8988T (cell line): ENCODE measurements at regions not wholly inside any gene's neighbourhood (a gene's known extent, or its start where the extent isn't known, plus 50 kb on each side); places are given as distances from the start of the nearest gene placed in this dataset.

Source experiments
- DNase-seq: peaks from one replicate; pipeline ENCODE4 v3.0.0; 2011

DNA sequence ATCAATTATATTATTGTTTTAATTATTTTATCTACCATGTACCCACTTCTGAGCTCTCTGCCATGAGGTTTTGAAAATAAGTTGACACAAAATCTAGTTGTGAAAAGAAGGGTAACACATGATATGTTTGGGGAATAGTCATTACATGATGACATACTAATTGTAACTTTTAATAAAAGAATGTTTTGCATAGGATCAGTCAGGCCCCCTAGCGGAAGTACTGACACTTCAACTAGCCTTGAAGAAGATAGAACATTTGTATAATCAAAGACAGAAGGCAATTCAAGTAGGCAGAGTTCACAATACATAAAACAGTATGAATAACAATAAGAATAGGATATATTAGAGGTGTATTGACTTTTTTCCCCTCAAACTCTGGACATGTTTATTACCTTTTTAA, 1191.0 kb upstream of the AGA start:
- no peak for DNase-seq

DNA sequence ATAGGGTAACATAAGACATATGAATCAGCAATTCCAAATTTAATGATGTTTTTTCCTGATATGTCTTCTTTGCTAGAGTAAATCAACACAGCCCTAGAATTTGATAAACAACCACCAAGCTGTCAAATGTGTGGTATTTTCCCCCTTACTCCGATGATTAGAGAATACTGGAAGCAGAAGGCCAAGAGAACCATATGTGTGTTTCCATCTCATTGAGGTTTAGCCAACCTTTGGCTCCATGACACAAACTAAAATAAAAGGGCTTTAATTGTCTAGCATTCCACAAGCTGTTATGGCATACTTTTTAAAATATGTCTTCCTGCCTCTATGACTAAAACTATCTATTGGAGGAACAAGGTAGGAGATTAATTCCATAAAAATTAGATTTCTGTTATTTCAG, 1222.4 kb upstream of the AGA start:
- no peak for DNase-seq

- DNase-seq: no peak
These were observed 1223.7 kb upstream of the AGA start for GRCh38 chr4:178665916-178666315.

DNA sequence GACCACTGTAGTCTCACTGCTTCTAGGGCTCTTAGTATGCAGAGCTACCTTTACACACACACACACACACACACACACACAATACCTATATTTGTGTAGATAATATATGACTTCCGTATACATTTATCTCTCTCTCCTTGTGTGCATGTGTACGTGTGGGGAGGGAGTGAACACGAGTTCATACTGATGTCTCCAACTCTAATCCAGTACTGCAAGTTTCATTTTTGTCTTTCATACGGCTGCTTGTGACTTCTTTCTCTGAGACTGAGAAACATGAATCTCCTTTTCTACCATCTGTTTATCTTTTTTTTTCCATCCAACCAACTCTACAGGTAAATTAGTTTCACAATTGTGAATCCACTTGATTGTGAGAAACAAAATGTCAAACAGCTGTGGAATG, 1229.5 kb upstream of the AGA start:
- no peak for DNase-seq

GRCh38 chr4:178672512-178672911, 1230.3 kb upstream of the AGA start:
- no peak for DNase-seq

- no peak for DNase-seq
These were observed 1239.6 kb upstream of the AGA start for GRCh38 chr4:178681871-178682270.

DNA sequence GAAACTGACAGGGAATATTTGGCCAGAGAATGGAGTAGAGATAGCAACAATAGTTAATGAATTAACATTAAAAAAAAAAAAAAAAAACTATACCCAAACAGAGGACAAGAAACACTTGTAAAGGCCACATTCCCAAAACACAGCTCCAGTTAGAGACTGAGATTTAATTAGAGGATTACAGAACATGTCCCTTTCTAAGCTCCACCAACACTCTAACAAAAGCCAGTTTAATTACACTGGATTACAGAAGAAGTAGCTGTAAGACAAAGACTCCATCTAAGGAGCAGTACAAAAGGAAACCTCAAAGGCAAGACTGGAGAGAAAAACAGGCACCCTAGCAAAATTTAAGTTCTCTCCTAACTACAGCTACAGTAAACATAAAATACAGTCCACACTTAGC, 1247.7 kb upstream of the AGA start:
- DNase-seq: no peak

GRCh38 chr4:178693816-178694215, 1251.6 kb upstream of the AGA start:
- DNase-seq: no peak

GRCh38 chr4:178696515-178696914, 1254.3 kb upstream of the AGA start:
- no peak for DNase-seq

- DNase-seq: no peak
These were observed 1270.2 kb upstream of the AGA start for GRCh38 chr4:178712486-178712885.

DNA sequence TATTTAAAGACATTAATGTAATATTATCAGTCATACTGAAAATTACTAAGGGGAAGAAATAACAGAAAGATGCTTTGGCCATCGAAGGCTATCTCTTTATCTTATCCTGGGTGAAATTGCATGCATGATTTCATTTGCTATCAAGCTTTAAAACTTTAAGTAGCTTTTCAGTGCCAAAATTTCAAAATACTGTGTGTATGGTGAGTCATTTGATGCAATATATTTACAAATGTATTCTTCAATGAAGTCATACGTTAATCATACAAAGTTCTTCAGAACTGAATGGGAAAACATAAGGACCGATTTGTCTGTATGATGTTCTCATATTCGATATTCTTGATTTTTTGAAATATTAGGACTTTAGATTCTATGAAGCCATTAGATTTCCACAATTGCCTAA, 1295.8 kb upstream of the AGA start:
- no peak for DNase-seq

DNA sequence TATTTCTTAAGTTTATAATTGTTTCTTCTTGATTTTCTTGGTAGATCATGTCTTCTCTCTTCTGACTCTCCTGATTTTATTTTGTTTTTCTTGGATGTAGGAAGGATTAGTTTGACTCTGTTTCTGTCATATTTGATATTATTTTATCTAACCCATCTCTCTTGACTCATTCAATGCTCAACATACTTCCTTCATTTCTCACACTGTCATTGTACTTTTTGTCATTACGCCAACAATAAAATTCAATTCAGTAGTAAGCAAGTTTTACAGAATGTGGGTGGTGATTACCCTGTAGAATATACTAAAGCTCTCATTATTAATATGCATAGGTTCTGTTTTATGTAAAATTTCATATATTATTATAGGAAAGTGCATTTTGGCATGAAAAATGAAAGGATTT, 1303.0 kb upstream of the AGA start:
- no peak for DNase-seq

- DNase-seq: no peak
These were observed 1310.8 kb upstream of the AGA start for GRCh38 chr4:178752954-178753525.

DNA sequence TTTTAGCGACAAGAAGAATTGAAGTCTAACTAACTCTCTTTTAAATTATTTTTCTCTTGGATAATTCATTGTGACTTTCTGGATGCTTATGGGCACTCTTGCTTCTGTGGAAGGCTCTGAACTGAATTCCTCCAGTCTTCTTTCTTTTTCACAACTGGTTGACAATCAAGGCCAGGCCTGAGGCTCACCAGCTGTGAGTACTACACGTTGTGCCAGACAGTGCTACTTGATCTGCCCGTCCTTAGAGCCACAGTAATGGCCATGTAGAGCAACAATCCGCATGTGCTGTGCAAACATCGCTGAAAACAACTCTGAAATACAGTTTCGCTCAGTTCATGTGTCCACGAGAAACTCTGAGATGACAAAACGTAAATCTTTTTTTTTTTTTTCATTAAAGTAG, 1336.3 kb upstream of the AGA start:
- no peak for DNase-seq

DNA sequence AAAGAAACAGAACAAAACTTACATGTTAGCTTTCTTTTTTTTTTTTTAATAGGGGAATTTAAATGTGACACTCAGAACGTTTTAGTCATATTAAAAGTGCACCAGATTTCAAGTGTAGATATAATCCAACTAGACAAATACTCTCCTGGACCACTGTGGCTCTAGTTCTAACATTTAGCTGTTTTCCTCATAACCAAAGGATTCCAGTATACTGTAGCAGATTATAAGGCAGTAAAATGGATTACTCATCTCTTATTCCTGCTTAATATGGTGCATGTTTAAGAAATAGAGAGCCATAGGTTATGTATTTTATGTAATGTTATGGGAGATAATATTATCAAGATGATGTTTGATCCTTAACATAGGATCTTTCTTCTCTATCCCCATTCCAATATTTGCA, 1339.5 kb upstream of the AGA start:
- DNase-seq: no peak

- DNase-seq: no peak
These were observed 1342.3 kb upstream of the AGA start for GRCh38 chr4:178784491-178784890.

- no peak for DNase-seq
These were observed 1347.0 kb upstream of the AGA start for GRCh38 chr4:178789279-178789678.

DNA sequence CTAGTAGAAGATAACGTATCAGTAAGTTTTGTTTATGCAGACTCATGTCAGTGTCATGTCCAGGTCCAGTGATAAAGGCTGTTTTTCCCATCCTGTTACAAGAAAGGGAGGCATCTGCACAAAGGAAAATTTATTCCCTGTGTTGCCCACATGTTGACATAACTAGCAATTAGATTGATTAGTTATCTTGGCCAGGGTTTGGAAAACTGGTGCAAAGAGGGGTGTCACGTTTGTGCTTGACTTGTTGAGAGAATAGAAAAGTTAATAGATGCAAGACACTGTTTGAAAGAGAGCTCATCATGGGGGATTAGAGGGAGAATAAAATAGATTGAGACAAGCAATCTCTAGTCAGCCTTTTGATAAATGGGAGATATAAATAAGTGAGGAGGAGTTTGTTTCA, 1357.0 kb upstream of the AGA start:
- DNase-seq: no peak

DNA sequence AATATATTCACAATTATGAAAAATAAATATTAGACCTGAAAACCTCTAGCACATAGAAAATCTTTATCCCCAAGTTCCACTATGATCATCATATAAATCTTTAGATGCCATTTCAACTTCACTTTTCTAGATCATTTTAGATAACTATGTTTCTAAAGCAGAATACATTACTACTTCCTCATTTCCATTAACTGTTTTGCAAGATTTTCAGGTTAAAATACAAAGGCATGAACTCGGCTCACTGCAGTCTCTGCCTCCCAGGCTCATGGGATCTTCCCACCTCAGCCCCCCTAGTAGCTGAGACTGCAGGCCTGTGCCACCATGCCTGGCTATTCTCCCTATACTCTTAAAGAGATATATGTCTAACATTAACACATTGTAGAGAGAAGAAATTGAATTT, 1365.9 kb upstream of the AGA start:
- no peak for DNase-seq

DNA sequence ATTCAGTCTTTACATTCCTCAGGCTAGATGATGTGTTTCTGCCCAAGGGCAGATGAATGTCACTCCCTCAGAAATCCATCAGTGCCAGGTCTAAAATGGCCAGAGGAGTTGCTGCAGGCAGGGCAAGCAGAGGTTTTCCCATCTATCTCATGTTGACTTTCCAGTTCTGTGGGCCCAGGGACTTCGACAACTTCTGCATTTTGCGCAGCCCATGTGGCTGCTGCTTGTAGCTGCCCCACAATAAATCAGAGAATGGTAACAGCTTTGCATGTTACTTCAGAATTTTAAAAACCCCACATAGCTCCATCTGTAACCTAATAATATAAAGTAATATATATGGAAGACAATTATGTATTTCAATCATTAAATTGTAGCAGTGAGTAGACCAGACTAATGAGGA, 1367.7 kb upstream of the AGA start:
- no peak for DNase-seq

DNA sequence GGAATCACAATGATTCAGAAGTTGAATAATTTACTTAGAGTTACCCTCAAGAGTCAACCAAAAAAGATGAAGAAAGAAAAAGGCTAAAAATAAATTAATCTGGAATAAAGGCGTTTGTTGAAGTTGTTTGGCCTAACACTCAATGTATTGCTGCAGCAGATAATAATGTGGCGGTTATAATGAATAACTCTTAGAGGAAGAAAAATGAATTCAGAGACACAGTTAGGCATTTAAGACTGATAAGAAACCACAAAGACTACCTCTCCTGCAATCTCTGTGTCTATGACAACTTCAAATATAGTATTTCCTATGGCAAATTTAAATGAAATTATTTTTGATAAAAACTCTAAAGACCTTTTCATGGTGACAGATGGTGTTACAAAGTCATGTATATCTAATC, 1369.1 kb upstream of the AGA start:
- DNase-seq: no peak

GRCh38 chr4:178812866-178813265, 1370.6 kb upstream of the AGA start:
- DNase-seq: no peak

- no peak for DNase-seq
These were observed 1372.7 kb upstream of the AGA start for GRCh38 chr4:178814908-178815307.

GRCh38 chr4:178823673-178824295, 1381.5 kb upstream of the AGA start:
- no peak for DNase-seq

- DNase-seq: no peak
These were observed 1394.6 kb upstream of the AGA start for GRCh38 chr4:178836865-178837264.

GRCh38 chr4:178838776-178839175, 1396.5 kb upstream of the AGA start:
- no peak for DNase-seq
